ENCODE measurements at regions not wholly inside any gene's neighbourhood (a gene's known extent, or its start where the extent isn't known, plus 50 kb on each side); places are given as distances from the start of the nearest gene placed in this dataset.

DNA sequence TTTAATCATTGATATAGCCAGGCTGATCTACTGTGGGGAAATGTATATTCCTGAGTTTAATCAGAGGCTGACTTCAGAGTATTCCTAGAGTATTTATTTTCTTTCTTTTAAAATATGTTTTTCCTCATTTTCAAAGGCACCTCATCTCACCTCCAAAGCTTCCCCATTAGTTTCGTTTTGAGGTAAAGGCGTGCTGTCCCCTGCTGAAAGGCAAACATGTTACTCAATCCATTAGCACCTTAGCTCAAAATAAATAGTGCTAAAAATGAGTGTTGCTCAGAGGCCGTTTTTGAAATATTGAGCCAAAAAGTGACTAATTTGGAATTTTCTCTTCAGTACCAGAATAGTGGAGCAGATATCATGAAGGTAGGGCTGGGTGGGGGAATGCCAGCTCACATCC, 386.2 kb downstream of the SOX11 start:
- no peak overlapping the region for H3K4me3 ChIP-seq
- H3K27ac ChIP-seq: no peak overlapping the region
- no peak for DNase-seq (ENCODE audit: low spot score)
- TF ChIP-seq, protein P1, sequence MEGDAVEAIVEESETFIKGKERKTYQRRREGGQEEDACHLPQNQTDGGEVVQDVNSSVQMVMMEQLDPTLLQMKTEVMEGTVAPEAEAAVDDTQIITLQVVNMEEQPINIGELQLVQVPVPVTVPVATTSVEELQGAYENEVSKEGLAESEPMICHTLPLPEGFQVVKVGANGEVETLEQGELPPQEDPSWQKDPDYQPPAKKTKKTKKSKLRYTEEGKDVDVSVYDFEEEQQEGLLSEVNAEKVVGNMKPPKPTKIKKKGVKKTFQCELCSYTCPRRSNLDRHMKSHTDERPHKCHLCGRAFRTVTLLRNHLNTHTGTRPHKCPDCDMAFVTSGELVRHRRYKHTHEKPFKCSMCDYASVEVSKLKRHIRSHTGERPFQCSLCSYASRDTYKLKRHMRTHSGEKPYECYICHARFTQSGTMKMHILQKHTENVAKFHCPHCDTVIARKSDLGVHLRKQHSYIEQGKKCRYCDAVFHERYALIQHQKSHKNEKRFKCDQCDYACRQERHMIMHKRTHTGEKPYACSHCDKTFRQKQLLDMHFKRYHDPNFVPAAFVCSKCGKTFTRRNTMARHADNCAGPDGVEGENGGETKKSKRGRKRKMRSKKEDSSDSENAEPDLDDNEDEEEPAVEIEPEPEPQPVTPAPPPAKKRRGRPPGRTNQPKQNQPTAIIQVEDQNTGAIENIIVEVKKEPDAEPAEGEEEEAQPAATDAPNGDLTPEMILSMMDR (IDR thresholded peaks at IDR 0.05): no peak
- no peaks in the 10 kb centered on the region for H3K27me3 ChIP-seq
- no peaks in the 10 kb centered on the region for H3K36me3 ChIP-seq
- no peaks in the 10 kb centered on the region for H3K9me3 ChIP-seq
- peaks cover 0 to 4% of the 10 kb centered on the region in 2 donors for H3K4me1 ChIP-seq

DNA sequence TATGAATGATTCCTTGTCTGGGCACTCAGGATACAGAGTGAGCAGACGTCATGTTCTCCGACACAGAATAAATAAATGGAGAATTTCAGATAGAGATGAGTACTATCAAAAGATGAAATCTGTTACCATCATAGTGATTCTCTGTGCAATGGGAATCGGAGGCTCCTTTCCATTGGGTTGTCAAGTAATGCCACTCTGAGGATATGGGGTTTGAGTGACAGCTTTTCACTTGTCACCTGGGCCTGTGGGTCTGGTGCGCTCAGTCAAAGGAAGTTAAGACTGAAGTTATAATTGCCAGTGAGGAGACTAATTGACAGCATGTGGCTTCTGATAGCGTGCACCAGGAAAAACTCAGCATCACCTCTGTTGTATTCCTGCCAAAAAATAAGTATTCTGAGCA, 387.2 kb downstream of the SOX11 start:
- TF ChIP-seq, protein P1 (IDR thresholded peaks at IDR 0.05): no peak
- no peaks in the 10 kb centered on the region for H3K27me3 ChIP-seq
- no peak for DNase-seq (ENCODE audit: low spot score)
- peaks cover 0 to 4% of the 10 kb centered on the region in 2 donors for H3K4me1 ChIP-seq
- H3K36me3 ChIP-seq: no peaks in the 10 kb centered on the region
- H3K4me3 ChIP-seq: no peak overlapping the region
- no peak overlapping the region for H3K27ac ChIP-seq
- no peaks in the 10 kb centered on the region for H3K9me3 ChIP-seq

DNA sequence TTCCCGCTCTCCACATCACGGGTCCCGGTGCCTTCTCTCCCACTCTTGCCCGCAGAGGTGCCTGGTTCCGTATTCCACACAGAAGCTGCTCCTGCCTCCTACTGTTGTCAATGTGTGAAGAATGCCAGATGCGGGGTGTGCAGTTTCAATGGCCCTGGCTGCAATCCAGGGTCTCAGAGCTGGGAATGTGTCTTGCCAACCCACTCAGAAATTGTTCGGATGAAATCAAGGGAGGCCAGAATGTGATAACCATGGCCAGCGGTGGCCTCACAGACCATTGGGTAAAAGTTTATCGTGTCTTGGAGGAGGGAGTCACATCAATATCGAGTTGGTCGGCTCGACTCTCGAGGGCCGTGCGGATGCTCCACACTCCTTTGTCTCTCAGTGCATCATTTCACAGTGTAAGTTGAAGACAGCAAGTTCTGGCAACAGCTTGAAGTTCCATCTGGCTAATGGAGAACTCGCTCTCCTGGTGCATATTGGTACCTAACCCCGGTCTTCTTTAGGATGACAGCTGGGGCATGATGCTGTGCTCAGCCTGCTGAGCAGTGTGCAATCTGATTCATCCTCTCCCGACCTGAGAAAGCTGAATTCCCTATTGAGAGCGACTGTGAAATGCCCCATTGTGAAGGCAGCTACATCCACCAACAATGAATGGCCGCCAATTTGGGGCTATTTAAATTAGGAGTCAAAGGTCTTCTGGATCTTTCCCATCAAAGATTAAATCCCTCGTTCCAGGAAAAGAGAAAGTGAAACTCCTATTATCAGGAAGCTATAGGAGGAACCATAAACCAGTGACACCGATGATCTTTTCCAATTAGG, 389.0 kb downstream of the SOX11 start:
- Histone ChIP-seq H3K9me3 (no peaks in the 10 kb centered on the region), H3K4me1 (peaks cover 0 to 4% of the 10 kb centered on the region in 2 donors), H3K36me3 (no peaks in the 10 kb centered on the region), H3K4me3 (no peak overlapping the region), H3K27me3 (no peaks in the 10 kb centered on the region), H3K27ac (no peak overlapping the region)
- no peak for DNase-seq (ENCODE audit: low spot score)
- TF ChIP-seq, protein P1 (IDR thresholded peaks at IDR 0.05): no peak

DNA sequence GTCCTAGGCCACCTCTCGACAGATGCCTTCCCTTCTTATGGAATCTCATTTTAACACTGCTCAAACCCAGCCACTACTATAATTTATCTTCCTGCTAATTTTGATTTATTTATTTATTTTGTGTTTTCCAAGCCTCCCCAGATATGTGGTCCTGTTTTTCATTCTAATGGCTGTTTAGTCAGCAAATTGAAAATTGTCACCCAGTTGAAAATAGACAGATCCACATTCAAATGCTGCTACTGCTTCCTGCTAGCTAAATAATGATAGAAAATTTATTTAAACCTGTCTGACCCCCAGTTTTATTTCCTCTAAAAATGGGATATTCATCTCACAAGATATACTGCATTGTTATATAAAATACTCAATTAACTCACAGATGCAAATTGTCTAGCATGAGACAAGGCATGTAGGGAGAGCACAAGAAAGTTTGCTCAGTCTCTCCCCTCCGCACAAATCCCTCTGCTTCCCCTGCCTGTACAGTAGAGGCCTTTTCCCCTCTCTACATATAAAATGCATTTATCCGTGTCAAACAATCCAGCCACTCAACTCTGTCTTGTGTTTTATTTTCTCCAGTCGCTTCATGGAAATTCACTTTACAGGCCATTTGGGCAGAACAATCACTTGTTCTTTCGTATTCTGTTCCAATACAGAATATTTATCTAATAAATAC, 389.9 kb downstream of the SOX11 start:
- Histone ChIP-seq H3K27me3 (no peaks in the 10 kb centered on the region), H3K9me3 (no peaks in the 10 kb centered on the region), H3K4me1 (peaks cover 0 to 4% of the 10 kb centered on the region in 2 donors), H3K36me3 (no peaks in the 10 kb centered on the region), H3K4me3 (no peak overlapping the region), H3K27ac (no peak overlapping the region)
- TF ChIP-seq, protein P1 (IDR thresholded peaks at IDR 0.05): no peak
- DNase-seq (ENCODE audit: low spot score): no peak

DNA sequence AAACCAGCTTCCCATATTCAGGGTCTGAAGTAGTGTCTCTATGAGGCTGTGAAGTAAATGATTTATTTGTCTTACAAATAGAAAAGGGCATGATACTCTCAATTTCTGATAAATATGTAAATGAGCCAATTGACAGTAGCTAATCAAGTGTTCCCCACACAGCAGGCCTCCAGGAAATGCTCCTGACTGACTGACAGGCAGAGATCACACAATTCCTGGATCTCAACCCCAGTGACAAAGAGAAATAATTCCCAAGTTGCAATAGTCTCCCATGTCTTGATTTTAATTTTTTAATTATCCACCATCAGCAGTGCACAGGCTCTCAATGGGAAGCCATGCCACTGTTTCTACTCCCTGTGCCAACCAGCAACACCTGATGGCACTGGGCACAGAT, 390.4 kb downstream of the SOX11 start:
- TF ChIP-seq, protein P1 (IDR thresholded peaks at IDR 0.05): no peak

More for the DNA sequence above, 390.4 kb downstream of the SOX11 start:
- no peaks in the 10 kb centered on the region for H3K36me3 ChIP-seq
- H3K27me3 ChIP-seq: no peaks in the 10 kb centered on the region
- peaks cover 0 to 4% of the 10 kb centered on the region in 2 donors for H3K4me1 ChIP-seq
- no peak overlapping the region for H3K4me3 ChIP-seq
- no peak overlapping the region for H3K27ac ChIP-seq
- DNase-seq (ENCODE audit: low spot score): no peak
- H3K9me3 ChIP-seq: no peaks in the 10 kb centered on the region

All from right atrium auricular region (tissue), 2 donors.